ENCODE measurements at regions not wholly inside any gene's neighbourhood (a gene's known extent, or its start where the extent isn't known, plus 50 kb on each side); places are given as distances from the start of the nearest gene placed in this dataset.

DNA sequence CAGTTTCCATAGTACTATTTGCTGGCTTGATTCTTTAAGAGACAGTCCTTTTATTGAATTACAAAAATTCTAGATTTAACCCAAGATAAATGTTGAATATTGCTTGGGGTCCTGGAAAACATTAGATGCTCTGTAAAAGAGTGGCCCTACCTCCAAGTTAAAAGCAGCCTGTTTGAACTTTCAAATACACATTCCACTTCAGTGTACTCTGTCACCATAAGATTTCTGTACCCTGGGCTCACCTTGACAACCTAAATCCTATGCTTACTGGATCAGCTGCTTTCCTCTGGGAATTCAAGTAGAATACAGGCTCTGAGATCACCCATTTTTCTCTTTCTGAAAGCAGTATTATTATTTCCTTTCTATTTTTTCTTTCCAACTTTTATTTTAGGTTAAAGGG is 107.7 kb upstream of the DCN start:
- H3K4me3 Mint-ChIP-seq = no peak overlapping the region
- H3K4me1 Mint-ChIP-seq (ENCODE audit: unreplicated experiment) = no peaks in the 10 kb centered on the region
- no peaks in the 10 kb centered on the region for H3K9me3 Mint-ChIP-seq
- no peaks in the 10 kb centered on the region for H3K36me3 Mint-ChIP-seq
- no peaks in the 10 kb centered on the region for H3K27me3 Mint-ChIP-seq
- H3K27ac Mint-ChIP-seq = no peak overlapping the region
- no peak for DNase-seq (ENCODE audit: extremely low spot score, unreplicated experiment)
- TF ChIP-seq, protein P1, sequence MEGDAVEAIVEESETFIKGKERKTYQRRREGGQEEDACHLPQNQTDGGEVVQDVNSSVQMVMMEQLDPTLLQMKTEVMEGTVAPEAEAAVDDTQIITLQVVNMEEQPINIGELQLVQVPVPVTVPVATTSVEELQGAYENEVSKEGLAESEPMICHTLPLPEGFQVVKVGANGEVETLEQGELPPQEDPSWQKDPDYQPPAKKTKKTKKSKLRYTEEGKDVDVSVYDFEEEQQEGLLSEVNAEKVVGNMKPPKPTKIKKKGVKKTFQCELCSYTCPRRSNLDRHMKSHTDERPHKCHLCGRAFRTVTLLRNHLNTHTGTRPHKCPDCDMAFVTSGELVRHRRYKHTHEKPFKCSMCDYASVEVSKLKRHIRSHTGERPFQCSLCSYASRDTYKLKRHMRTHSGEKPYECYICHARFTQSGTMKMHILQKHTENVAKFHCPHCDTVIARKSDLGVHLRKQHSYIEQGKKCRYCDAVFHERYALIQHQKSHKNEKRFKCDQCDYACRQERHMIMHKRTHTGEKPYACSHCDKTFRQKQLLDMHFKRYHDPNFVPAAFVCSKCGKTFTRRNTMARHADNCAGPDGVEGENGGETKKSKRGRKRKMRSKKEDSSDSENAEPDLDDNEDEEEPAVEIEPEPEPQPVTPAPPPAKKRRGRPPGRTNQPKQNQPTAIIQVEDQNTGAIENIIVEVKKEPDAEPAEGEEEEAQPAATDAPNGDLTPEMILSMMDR (conservative IDR thresholded peaks at IDR 0.05) = no peak

DNA sequence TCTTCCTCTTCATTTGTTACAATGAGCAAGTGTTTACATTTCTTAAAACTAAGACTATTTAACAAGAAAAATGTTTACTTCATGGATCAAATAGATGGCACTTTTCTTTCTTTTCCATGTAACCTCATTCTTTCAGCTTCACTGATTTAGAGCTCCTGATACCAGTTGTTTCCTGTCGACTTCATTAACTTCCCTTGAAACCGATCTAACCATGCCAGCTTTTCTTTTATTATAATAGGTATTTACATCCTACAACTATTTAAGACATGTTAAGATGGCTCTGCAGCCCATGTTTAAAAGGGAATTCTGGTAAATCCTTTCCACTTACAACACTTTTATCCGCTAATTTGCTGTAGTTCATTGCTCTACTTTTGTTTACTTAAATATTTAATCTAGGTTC is 107.3 kb upstream of the DCN start:
- no peak for DNase-seq (ENCODE audit: extremely low spot score, unreplicated experiment)
- Mint-ChIP-seq H3K36me3 (no peaks in the 10 kb centered on the region), H3K27ac (no peak overlapping the region), H3K9me3 (no peaks in the 10 kb centered on the region), H3K4me3 (no peak overlapping the region), H3K27me3 (no peaks in the 10 kb centered on the region), H3K4me1 (ENCODE audit: unreplicated experiment) (no peaks in the 10 kb centered on the region)
- TF ChIP-seq, protein P1 (conservative IDR thresholded peaks at IDR 0.05) = no peak

DNA sequence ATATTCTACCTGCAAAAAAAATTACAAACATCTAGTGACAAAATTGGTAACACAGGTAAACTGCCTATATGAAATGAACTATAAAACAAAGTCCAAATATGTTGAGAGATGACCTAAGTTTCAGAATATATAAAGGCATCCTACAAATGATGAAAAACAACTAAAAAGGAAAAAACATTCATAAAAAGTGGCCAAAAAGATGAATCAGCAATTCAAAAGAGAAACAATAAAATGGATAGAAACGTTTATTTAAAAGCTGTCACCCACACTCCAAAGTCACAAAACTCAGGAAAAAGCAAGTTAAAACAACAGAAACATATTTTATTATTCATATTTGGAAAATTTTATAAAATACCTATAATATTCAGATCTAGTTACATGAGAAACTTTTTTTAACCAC is 106.5 kb upstream of the DCN start:
- Mint-ChIP-seq H3K27ac (no peak overlapping the region), H3K4me3 (no peak overlapping the region), H3K36me3 (no peaks in the 10 kb centered on the region), H3K27me3 (no peaks in the 10 kb centered on the region), H3K9me3 (no peaks in the 10 kb centered on the region), H3K4me1 (ENCODE audit: unreplicated experiment) (no peaks in the 10 kb centered on the region)
- DNase-seq (ENCODE audit: extremely low spot score, unreplicated experiment) = no peak
- TF ChIP-seq, protein P1 (conservative IDR thresholded peaks at IDR 0.05) = no peak

DNA sequence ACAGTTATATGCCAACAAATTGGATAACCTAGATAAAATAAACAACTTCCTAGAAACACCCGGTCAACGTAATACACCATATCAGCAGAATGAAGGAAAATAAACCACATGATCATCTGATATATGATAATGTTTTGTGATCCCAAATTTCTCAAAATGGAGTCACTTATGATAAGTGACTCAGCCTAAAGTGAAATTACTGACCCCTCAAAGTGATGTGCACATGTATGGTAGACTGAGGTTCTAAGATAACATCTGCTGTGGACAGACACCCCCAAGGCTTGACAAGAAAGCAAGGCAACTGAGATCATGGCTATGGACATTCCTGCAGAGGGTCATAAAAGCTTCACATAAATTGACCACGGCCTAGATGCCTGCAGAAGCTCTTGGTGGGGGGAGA is 105.1 kb upstream of the DCN start:
- H3K27ac Mint-ChIP-seq = no peak overlapping the region
- H3K36me3 Mint-ChIP-seq = no peaks in the 10 kb centered on the region
- H3K27me3 Mint-ChIP-seq = no peaks in the 10 kb centered on the region
- H3K4me1 Mint-ChIP-seq (ENCODE audit: unreplicated experiment) = no peaks in the 10 kb centered on the region
- DNase-seq (ENCODE audit: extremely low spot score, unreplicated experiment) = no peak
- no peak overlapping the region for H3K4me3 Mint-ChIP-seq
- TF ChIP-seq, protein P1 (conservative IDR thresholded peaks at IDR 0.05) = no peak
- no peaks in the 10 kb centered on the region for H3K9me3 Mint-ChIP-seq

DNA sequence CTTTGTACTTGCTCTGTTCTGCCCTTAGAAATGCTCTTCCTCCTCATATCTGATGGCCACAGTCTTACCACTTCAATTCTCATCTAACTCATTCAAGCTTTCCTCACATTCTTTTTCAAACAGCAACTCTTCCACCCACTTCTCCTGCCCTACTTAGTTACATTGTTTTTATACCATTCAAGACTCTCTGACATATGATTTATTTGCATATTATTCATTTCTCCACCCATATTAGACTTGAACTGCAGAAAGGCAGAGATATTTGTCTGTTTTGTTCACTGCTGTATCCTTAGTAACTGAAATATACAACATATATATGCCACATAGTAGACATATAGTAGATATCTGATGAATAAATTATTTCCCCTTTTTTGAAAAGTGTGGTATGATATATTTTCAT is 95.5 kb upstream of the DCN start:
- DNase-seq (ENCODE audit: extremely low spot score, unreplicated experiment) = no peak
- Mint-ChIP-seq H3K27me3 (no peaks in the 10 kb centered on the region), H3K36me3 (no peaks in the 10 kb centered on the region), H3K9me3 (peaks cover 9% of the 10 kb centered on the region), H3K4me1 (ENCODE audit: unreplicated experiment) (peaks cover 12% of the 10 kb centered on the region), H3K4me3 (no peak overlapping the region), H3K27ac (no peak overlapping the region)
- TF ChIP-seq, protein P1 (conservative IDR thresholded peaks at IDR 0.05) = no peak

DNA sequence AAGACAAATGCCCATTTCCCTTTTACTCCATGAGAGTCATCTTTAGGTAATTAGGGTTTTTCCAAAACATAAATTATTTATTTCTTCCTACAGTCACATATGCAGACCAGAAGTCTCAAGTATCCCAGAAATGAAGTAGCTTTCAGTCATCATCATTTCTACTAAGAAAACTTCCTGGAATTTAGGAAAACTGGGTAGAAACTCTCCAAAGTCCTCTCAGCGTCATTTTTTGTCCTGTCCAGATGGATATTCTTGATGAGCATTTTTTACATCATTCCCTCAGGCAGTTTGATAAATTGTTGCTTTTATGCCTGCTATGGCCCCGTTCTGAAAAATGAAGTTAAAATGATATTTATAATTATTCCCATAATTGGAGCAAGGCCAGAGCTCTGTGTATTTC is 93.9 kb upstream of the DCN start:
- peaks cover 16% of the 10 kb centered on the region for H3K9me3 Mint-ChIP-seq
- TF ChIP-seq, protein P1 (conservative IDR thresholded peaks at IDR 0.05) = no peak
- H3K27ac Mint-ChIP-seq = no peak overlapping the region
- H3K27me3 Mint-ChIP-seq = no peaks in the 10 kb centered on the region
- DNase-seq (ENCODE audit: extremely low spot score, unreplicated experiment) = no peak
- no peaks in the 10 kb centered on the region for H3K36me3 Mint-ChIP-seq
- H3K4me1 Mint-ChIP-seq (ENCODE audit: unreplicated experiment) = peaks cover 22% of the 10 kb centered on the region
- no peak overlapping the region for H3K4me3 Mint-ChIP-seq
